Stimulated activated CD8-positive, alpha-beta memory T cell treated with anti-CD3 and anti-CD28 coated beads, Interleukin-2, amount 100 ng/mL, for 48 hours (primary cell): ENCODE measurements at regions not wholly inside any gene's neighbourhood (a gene's known extent, or its start where the extent isn't known, plus 50 kb on each side); places are given as distances from the start of the nearest gene placed in this dataset.

Experiments
- DNase-seq, 2 donors: peaks; one replicate each; pipeline ENCODE4 v3.0.0-alpha.2; 2020; ENCODE audit warnings: low read depth in 2 of 2

DNA sequence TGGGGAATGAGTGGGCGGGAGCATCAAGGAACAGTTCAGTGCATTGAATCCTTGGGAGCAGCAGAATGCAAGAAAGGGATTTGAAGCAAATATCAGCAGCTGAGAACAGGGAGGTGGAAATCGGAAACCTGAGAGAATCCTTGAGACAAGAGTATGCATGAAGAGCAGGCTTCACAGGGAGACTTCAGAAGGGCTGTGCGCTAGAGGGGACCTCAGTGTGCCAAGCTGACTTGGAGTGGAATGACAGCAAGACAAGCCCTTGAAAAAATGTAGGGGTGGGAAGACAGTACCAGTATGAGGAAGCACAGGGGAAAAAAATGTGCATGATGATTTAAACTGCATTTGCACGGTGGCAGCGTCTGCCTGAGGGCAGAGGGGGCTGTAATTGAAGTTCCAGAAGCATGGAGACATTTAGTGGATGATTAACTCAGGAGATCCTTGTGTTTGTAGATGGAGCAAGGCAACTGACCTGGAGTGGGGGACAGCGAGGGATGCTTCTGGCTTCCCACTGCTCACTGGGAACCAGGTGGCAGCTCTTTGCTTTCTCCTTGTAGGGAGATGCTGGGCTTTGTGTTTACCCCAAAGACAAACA, 204.9 kb upstream of the PLET1 start:
- no peak for DNase-seq

DNA sequence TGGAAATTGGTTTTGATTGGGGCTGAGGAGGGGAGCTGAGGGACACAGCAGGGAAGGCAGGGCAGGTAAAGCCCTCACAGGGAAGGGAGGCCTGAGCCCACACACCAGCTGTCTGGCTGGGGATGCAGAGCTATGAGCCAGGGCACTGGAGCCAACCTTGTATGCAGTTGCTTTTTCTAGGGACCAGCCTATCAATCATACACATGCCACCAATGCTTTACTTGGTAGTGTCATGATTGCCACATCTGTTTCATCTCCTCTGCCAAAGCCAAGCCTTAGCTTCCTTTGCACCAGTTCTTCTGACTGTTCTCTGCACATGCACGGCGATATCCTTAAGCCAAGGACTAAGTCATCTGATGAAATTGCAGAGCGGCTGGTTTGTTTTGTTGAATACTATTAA, 207.1 kb upstream of the PLET1 start:
- no peak for DNase-seq

DNA sequence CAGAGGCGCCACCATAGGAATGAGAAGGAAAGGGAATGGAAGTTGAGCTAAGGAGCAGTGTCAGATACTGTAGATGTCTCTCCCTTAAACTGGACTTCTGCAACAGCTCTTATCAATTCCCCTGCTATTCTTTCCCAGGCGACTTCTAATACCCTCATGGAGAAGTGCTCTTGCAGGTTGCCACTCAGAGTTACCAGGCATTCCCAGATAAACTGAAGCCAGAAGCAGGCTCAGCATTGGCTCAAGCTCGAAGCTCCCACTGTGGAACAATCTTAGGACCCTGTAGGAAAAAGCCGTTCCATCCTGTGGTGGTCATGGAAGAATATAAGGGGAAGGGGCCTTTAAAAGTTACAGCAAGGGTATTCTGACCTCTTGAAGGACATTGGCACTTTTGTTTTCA, 208.7 kb upstream of the PLET1 start:
- DNase-seq = no peak

DNA sequence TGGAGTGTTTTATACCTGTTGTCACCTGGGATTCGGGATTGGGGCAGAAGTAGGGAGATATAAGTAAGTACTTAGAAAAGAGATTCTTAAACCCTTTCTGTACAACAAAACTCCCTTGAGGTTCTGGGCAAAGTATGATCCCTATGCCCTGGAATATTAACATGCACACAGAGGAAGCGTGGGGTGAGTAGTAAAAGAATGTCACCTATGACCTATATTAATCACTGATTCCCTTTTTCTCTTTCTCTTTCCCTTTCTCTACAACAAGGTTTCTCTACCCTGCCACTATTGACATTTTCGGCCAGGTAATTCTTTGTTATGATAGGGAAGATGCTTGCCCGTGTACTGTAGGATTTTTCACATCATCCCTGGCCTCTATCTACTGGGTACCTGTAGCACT, 209.7 kb upstream of the PLET1 start:
- no peak for DNase-seq

DNA sequence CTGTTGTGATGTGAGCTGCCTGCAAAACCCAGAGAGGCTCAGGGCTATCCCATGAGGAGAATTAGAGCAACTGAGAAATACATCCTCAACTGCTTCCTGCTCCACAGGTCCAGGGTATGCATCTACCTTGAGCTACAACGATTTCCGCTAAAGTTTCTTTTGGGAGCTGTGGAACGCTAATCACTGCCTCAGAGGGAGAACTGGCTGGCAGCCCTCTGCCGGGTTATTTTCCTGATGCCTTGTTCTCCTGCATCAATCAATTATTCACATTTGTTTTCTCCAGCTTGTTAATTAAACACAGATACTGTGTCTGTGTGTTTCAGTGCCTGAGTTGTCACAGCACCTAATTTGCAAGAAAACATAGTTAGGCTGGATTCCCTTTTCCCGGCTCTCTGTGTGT, 211.1 kb upstream of the PLET1 start:
- DNase-seq = no peak

DNA sequence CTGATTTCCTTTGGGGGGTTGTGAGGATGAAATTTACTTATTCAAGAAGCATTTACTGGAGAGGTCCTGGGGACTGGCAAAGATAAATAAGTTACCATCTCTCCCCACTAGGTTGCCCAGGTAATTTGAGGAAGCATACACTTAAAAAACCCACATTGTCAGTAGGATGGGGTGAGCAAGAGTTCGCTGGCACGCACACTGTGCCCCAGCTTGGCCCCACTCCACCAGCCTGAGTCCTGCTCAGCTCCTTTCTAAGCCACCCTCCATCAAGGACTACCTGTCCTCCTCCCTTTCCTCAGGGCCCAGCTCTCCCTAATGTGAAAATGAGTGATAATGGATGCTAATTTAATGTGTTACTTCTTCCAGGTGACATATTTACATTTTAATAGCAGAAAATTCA, 216.5 kb upstream of the PLET1 start:
- DNase-seq = no peak

DNA sequence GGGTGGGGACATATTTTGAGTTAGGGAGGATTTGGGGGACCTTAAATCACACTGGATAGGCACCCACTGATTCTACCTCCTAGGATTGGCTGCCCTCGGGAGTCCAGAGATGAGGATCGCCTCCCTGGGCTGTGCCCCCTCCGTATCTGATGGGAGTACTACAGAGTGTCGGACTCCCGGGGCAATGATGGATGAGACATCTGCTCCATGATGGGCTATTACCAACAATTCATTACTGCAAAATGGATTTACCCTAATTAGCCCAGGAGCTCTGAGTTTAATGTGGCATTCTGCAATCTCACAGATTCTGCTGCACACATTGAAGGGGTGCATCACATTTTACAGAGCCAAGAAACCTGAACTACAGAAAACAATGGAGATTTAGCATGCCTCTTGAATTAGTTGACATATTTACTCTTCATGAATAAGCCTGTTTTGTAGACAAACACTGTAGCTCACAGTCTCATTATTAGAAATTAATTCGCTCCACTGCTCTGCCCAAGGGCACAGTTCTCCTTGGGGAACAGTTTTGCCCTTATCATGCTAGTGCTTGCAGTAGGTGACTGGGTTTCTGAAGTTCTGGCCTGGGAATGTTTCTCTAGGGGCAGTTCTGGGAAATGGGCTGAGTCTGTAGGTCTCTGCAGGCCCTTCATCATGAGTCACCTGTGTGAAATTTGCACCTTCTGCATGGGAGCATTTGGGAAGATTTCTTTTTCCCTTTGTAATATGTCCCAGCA, 217.1 kb upstream of the PLET1 start:
- DNase-seq = no peak

DNA sequence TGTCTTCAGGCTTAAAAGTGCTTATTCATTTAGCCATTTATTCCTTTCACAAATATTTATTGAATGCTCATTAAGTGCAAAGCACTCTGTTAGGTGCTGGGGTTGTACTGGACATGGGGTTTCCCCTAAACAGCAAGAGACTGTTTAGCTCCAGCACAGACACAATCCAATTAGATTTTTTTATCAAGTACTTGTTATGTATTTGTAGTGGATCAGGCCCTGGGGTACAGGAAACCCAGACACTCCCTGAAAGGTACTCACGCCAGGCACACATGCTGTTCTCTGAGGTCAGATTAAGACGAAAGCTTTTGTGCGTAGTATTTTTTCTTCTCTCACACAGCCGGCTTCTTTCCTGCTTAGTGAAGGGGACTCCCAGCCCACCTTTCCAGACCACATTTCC, 218.1 kb upstream of the PLET1 start:
- DNase-seq = no peak

DNA sequence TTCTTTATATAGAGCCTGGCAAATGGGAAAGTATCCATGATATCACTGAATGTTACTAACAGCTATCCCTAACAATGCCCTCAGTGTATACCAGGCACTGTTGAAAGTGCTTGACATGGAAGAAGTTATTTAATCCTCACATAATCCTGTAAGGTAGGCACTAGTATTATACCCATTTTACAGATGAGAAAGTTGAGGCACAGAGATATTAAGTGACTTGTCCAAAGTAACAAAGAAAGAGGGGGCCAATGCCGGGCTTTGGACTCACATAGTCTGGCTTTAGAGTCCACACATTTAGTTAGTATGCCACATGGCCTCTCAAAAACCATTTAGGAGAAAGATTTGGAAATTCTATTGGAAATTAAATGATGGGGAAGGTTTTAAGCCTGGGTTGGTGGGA, 220.8 kb upstream of the PLET1 start:
- no peak for DNase-seq

DNA sequence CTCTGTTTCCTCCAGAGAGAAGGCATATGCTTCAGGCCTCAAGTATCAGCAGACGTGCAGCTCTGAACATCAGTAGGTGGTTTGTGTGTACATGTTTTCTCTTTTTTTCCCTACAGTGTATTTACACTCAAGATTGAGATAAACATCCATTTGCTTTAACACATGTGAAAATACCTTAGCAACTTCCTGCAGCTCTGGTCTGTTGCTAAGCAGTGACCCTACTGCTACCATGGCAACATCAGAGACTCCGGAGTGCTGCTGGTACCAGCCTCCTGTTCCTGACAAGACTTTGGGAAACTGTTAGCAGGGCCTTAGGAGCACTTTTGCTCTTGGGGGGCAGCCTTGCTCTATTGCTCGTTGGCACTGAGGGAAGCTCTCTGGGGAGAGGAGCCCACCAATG, 221.2 kb upstream of the PLET1 start:
- DNase-seq = no peak

DNA sequence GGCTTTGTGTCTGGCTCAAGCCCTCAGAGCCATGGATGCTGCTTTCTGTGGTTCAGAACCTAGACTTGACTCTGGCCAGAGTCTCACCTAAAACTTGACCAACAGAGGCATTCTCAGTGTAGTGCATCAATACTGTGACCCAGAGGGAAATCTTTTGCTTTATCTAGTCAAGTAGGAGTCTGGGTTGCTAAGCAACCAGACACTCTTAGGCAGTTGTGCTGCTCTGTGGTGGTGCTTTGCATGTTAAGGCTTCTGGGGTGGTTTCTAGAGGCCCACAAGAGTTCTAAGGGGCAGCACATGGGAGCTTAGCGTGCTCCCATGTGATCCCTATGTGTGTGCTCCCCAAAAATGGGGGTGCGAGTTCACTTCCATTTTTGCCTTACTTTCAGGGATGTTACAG, 224.6 kb upstream of the PLET1 start:
- no peak for DNase-seq

DNA sequence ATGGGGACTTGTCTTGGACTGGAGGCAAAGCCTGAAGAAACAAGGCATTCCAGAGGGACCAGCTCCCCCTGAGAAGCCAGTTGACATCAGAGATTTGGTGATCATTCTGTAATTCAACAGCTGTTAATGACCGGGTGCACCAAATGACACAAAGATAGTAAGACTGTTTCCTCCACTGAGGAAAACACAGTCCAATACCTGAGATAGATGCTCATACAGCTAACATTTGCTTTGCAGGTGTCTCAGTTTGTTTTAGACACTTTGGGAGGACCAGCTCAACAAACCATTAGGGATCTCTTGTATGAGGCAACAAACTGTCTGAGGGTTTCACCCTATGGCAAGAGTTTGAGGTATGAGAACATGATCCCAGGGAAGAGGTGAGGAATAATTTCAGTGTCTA, 237.2 kb upstream of the PLET1 start:
- no peak for DNase-seq

DNA sequence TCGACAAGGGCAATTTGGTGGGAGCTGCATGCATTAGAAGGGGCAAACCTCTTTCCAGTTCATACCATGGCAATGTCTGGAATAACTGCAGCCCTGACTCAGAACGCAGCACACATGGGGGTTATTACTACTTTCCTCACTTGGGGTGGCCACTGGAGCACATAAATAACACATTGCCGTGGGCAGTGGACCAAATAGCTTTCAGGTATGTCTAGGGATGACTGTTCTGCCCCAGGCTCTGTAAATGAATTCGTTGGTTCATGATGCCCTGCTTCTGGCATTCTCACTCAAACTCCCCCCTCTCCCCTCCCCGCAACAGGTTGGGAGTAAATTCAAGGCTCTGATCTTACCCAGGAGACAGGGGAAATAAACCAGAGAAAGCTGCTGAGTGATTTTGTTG, 238.0 kb upstream of the PLET1 start:
- DNase-seq = no peak

DNA sequence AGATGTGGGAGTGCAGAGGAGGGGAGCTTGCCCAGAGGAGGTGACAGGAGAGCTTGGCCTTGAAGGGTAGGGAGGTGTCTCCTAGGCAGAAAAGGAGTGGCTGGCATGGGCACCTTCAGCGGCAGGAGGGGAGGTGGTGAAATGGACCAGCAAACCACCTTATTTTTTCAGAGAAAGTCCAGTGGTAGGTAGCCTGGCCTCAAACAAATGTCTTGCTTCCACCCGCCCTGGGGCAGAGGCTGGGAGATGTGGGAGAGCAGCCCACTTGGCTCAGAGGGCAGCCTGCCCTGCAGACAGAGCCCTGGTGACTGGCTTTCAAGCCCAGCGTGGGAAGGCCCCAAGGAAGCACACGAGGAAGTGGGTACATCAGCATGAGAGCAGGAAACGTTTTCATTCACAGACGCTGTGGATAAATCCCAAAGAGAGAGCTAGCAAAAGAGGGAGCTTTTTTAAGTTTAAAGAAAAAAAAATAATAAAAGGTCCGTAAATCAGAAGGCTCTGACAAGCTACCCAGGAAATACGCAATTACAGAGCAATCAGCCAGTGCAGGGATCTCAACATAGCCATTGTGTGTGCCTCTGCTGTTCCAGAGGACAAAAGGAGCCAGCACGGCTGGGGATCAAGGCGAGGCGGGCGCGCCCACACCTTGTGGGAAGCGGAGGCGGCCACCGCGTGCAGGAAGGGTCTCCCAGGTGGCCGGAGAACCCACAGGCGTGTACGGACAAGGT, 238.7 kb upstream of the PLET1 start:
- DNase-seq = no peak

DNA sequence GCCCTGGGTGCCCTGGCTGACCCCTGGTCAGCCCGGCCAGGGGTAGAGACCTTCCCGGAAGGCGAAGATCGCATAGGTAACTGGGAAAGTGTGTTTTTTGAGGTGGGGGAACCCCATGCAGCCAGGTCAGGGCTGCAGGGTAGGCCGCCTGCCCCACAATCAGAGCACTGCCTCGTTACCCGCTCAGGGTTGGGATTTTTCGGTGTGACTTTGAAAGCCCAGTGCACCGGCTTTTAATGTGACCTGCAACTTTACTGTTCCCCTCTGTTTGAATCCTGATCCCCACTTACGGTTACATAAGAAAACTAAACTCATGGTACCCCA, 239.2 kb upstream of the PLET1 start:
- DNase-seq = no peak

DNA sequence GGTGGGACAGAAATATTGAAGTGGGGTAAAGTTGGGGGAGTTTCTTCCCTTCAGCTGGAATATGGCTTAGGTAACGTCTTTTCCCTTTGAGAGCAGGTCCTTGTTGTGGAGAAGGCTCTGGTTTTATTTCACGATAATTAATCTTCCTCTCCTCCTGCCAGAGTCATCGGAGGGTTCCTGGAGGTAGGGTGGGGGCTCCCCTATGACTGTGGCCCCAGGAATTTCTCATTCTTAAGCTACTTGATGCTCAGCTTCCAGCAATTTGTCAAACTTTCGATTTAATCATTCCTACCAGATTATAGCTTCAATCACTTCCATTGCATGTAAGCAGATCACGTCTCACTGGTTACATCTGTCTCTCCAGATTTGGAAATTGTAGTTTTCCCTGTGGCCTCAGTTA, 242.8 kb upstream of the PLET1 start:
- DNase-seq = no peak

DNA sequence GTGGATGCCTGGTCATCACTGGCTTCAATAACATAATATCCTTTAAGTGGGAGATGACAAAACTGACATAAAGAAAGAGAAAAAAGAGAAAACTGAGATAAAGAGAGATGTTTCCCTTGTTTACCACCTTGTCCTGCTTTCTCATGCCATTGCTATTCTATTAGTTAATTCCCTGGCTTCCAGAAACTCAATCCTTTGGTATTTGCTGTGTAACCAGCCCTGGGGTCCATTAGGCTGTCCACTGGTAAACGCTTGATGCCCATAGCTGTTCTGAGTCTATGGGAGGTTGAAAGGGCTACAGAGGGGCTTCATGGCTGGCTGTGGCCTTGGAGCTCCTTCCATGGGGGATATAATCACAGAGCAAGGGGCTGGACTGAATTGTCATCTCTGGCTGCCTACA, 243.4 kb upstream of the PLET1 start:
- DNase-seq = no peak

DNA sequence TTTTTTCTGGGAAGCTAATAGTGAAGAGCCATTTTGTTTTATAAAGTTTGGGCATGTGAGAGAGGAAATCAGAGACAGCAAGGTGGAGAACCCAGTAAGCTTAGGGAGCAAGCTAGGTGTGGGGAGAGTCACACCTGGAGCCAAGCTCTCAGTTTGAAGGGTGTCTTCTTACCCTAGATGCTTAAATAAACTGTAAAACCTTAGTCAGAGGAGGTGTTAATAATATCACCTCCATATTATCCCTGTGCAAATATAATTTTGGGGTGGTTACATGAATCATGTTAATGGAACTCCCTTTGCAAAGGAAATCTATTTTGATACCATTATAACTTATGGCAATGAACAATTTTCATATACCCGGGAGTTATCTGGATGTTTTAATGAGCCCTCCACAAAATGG, 246.2 kb upstream of the PLET1 start:
- no peak for DNase-seq

DNA sequence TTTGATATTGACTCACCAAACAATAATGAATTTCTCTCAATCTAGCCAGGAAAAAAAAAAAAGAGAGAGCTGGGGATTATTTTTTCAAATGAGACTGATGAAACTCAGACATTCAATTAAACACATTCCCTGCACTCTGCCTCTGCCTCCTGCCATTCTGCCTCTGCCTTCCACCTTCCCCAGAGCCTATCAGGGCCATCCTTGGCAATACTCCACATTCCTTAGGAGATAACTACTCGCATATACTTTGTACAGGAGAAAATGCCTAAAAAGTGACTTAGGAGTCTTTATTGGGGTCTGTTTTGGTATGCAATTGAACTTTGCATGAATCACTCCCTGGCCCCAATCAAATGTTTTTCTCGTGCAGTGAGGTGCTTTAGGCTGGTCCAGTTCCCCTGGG, 246.6 kb upstream of the PLET1 start:
- DNase-seq = no peak

DNA sequence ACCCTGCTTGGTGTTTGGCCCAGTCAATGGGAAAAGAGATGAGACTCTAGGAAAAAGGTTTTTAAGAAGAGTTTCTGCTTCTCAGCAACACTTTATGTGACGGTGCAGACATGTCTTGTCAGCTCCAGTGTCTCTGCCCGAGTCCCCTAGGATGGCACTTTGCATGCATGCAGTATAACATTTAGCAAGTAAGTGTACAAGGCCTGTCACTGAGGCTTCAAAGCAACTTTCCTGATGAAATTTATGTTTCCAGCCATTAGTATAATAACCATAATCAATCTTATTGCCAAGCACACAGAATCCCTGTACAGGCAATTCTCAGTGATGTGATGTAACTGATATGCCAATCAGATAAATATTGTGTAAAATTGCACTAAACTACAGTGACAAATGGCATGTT, 248.1 kb upstream of the PLET1 start:
- DNase-seq = no peak

DNA sequence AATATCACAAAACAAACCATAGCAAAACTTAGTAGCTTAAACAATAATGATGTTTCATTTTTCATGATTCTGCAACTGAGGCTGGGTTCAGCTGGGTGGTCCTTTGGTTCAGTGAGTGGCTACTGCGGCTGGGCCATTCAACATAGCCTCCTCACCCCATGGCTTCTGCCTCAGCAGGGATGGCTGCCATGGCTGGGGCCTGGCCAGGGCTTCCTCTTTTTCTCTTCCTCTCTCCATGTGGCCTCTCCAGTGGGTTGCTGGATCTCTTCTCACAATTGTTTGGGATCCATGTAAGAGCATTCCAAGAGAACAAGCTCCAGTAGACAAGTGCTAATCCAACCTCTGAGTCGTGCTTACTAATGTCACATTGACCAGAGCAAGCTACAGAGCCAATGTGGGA, 248.6 kb upstream of the PLET1 start:
- no peak for DNase-seq

DNA sequence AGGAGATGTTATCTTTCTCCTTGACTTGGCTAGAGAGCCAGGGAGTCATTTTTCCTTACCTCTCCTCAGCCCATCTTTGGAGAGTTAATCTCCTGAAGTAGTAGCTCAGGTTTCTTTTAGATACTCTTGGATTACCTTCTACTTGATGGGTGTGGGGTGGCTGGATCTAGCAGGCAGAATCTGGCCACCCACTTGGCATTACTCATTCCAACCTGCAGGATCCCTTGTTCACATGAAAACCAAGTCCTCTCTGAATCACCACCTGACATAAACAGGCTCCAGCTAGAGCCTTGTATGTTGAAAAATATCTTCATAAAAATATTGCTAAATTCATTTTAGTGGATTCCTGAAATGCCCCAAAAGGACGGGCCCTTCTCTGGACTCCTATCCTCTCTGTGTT, 250.6 kb upstream of the PLET1 start:
- DNase-seq = no peak

DNA sequence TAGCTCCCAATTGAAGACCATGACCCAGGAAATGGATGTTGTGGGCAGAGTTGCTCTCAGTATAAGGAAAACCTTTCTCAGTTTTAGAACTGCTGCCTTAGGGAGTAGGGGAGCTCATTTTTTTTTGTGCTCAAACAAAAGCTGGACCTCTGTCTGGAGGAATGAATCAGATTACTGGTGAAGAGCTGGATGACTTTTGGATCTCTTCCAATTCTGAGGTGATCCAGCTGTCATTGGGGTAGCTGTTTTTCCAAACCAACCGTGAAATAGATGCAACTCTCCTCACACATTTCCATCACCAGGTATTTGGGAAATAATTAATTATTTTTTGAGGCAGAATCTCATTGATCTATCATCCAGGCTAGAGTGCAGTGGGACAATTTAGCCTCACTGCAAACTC, 251.3 kb upstream of the PLET1 start:
- DNase-seq = no peak

DNA sequence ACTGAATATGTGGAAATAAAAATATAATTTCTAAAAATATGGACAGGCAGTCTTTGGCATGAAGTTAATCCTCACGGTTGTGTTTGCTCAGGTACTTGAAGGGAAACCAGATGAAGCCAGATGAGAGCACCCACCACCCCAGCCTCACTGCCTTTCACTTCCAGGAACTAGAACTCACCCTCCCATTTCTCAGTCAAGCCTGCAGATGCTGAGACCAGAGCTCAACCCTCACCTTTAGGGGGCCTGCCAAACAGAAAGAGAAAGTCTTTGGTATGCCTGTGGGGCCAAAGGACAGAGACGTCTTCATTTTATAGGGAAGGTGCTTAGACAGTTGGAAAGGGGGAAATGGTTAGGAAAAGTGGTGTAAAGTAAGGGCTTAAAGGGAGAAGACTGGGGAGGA, 252.8 kb upstream of the PLET1 start:
- DNase-seq = no peak
